ENCODE measurements at regions not wholly inside any gene's neighbourhood (a gene's known extent, or its start where the extent isn't known, plus 50 kb on each side); places are given as distances from the start of the nearest gene placed in this dataset.

- no peak for TF ChIP-seq SNAI2 (CRISPR knock-in tag; IDR thresholded peaks at IDR 0.05)
- no peak for TF ChIP-seq RARB (CRISPR knock-in tag; IDR thresholded peaks at IDR 0.05)
- TF ChIP-seq ZC3H10 (CRISPR knock-in tag; IDR thresholded peaks at IDR 0.05), result no peak
- no peak for TF ChIP-seq CREB5 (CRISPR knock-in tag; IDR thresholded peaks at IDR 0.05; ENCODE audit: low read depth)
- no peak for TF ChIP-seq PPARA (CRISPR knock-in tag; IDR thresholded peaks at IDR 0.05; ENCODE audit: borderline replicate concordance)
- TF ChIP-seq POU6F1 (CRISPR knock-in tag; IDR thresholded peaks at IDR 0.05; ENCODE audit: borderline replicate concordance, low read depth), result no peak
- TF ChIP-seq ISL1 (CRISPR knock-in tag; IDR thresholded peaks at IDR 0.05), result no peak
- TF ChIP-seq ZNF8 (CRISPR knock-in tag; IDR thresholded peaks at IDR 0.05), result no peak
These were observed 61.6 kb downstream of the SOX9 start for GRCh38 chr17:72182371-72182873.
